ENCODE measurements at regions not wholly inside any gene's neighbourhood (a gene's known extent, or its start where the extent isn't known, plus 50 kb on each side); places are given as distances from the start of the nearest gene placed in this dataset.

DNA sequence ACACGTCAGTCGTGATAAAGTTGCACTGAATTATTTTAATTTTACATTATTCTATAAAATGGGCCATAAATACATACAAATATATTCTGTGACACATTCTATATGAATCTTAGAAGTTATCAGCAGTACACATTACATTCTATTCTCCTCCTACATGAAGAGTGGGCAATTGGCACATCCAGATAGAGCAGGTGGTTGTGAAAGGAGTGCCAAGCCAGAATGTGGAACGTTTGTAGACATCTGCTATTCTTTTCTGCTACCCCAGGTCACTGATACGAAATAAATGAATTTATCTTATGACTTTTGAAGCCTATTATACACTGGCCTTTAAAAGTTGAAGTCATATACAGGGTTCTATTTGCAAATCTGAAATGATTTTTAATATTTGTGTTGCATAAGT lies 373.2 kb downstream of the PCDH17 start:
- Mint-ChIP-seq H3K4me1 (ENCODE audit: low read depth) (no peaks in the 10 kb centered on the region), H3K9me3 (peaks cover 17% of the 10 kb centered on the region), H3K27me3 (no peaks in the 10 kb centered on the region), H3K4me3 (no peak overlapping the region), H3K27ac (no peak overlapping the region), H3K36me3 (no peaks in the 10 kb centered on the region)
- DNase-seq, result no peak
- CTCF ChIA-PET, result no interaction called here
- POLR2A ChIA-PET, result no interaction called here
- intact Hi-C loops (cut with micrococcal nuclease), result no loop called here

DNA sequence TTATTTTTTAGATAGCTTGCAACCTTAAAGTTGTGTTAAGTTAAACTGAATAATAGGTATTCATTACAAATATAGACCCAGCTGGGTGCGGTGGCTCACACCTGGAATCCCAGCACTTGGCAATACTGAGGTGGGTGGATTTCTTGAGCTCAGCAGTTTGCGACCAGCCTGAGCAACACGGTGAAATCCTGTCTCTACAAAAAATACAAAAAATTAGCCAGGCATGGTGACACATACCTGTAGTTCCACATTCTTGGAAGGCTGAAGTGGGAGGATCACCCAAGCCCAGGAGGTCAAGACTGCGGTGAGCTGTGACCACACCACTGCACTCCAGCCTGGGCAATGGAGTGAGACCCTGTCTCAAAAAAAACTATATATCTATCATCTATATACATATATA lies 386.5 kb downstream of the PCDH17 start:
- intact Hi-C loops (cut with micrococcal nuclease), result no loop called here
- no peak overlapping the region for H3K27ac Mint-ChIP-seq
- no peaks in the 10 kb centered on the region for H3K36me3 Mint-ChIP-seq
- H3K4me1 Mint-ChIP-seq (ENCODE audit: low read depth), result no peaks in the 10 kb centered on the region
- ChIA-PET POLR2A (no interaction called here), CTCF (no interaction called here)
- peaks cover 8% of the 10 kb centered on the region for H3K9me3 Mint-ChIP-seq
- H3K4me3 Mint-ChIP-seq, result no peak overlapping the region
- DNase-seq, result no peak
- H3K27me3 Mint-ChIP-seq, result no peaks in the 10 kb centered on the region

DNA sequence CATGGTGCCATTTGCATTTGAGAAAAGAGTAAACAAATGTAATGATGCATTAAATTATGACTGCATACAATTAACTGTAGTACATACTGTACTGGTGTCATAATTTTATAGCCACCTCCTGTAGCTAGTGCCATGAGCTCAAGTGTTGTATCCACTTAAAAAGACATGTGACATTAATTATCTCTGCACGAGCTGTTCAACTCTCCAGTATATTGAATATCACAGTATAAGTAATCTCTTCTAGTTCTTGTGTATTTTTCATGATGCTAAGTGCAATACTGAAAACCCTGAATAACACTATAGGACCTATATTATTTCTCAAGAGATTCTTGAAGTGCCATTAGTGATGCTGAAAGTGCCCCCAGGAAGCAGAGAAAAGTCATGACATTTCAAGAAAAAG lies 387.3 kb downstream of the PCDH17 start:
- no peak for DNase-seq
- Mint-ChIP-seq H3K9me3 (peaks cover 8% of the 10 kb centered on the region), H3K36me3 (no peaks in the 10 kb centered on the region), H3K27me3 (no peaks in the 10 kb centered on the region), H3K27ac (no peak overlapping the region), H3K4me3 (no peak overlapping the region), H3K4me1 (ENCODE audit: low read depth) (no peaks in the 10 kb centered on the region)
- ChIA-PET POLR2A (no interaction called here), CTCF (no interaction called here)
- intact Hi-C loops (cut with micrococcal nuclease), result no loop called here

DNA sequence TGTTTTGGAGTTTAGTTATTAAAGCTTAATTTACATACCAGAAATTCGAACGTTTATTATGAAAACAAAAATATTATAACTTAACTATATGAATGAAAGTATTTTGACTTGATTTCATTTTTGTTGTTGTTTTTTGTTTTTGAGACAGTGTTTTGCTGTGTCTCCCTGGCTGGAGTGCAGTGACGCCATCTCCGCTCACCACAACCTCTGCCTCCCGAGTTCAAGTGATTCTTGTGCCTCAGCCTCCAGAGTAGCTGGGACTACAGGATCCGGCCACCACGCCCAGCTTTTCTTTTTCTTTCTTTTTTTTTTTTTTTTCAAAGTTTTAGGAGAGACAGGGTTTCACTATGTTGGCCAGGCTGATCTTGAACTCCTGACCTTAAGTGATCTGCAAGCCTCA lies 392.6 kb downstream of the PCDH17 start:
- CTCF ChIA-PET, result no interaction called here
- H3K4me1 Mint-ChIP-seq (ENCODE audit: low read depth), result no peaks in the 10 kb centered on the region
- no peak overlapping the region for H3K4me3 Mint-ChIP-seq
- DNase-seq, result no peak
- POLR2A ChIA-PET, result no interaction called here
- intact Hi-C loops (cut with micrococcal nuclease), result no loop called here
- H3K27me3 Mint-ChIP-seq, result no peaks in the 10 kb centered on the region
- no peak overlapping the region for H3K27ac Mint-ChIP-seq
- H3K36me3 Mint-ChIP-seq, result no peaks in the 10 kb centered on the region
- peaks cover 7% of the 10 kb centered on the region for H3K9me3 Mint-ChIP-seq

DNA sequence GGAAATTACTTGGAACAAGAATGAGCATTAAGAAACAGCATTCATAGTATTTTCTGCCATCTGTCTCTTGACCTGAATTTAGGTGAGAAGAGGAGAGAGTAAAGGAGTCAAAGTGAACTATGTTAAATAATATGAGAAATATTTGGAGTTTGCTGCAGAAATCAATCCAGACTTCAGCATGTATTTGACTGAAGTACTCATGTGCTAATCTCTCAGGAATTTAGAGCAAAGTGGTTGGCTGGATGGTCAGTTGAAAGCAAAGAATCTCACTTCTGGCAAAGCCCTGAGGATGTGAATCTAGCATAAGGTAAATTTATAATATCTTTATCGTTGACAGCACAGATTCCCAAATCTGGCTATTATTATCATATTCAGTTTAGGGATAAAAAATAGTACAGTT lies 394.3 kb downstream of the PCDH17 start:
- H3K27ac Mint-ChIP-seq, result no peak overlapping the region
- ChIA-PET CTCF (no interaction called here), POLR2A (no interaction called here)
- H3K9me3 Mint-ChIP-seq, result peaks cover 7% of the 10 kb centered on the region
- H3K27me3 Mint-ChIP-seq, result no peaks in the 10 kb centered on the region
- no peaks in the 10 kb centered on the region for H3K36me3 Mint-ChIP-seq
- no peaks in the 10 kb centered on the region for H3K4me1 Mint-ChIP-seq (ENCODE audit: low read depth)
- intact Hi-C loops (cut with micrococcal nuclease), result no loop called here
- no peak overlapping the region for H3K4me3 Mint-ChIP-seq
- no peak for DNase-seq

DNA sequence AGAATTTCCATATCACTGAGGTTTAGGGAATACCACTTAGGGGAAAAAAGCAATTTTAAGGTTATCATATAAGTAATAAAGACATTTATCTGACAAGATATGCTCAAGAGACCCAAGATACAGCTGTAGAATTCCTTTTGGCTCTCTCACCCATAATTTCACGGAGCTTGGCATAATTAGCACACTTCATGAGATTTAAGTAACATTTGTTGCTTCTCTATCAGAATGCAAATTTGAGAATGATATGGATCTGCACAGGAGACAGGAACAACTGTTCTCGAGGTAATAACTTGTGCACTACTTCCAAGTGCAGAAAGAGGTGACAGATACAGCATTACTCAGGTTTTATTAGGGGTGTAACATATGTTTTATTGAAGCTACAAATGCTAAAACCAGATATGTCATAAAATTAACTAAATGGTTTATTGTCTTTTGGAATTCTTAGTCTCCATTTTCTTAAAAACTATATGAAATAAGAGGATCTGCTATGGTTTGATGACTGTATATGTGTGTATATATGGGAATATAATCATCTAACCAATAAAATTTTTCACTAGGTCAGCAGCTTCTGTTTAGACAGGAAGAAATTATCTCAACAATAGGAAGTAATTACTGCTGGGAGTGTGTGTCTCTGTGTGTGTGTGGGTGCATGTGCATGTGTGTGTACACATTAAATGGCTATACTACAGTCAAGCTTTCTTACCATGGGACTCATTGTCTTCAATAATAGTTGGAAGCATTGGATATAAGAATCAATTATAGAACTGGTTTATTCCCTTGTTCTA lies 401.3 kb downstream of the PCDH17 start:
- Mint-ChIP-seq H3K36me3 (no peaks in the 10 kb centered on the region), H3K27ac (no peak overlapping the region), H3K4me3 (no peak overlapping the region), H3K27me3 (no peaks in the 10 kb centered on the region), H3K4me1 (ENCODE audit: low read depth) (no peaks in the 10 kb centered on the region), H3K9me3 (no peaks in the 10 kb centered on the region)
- DNase-seq, result no peak
- CTCF ChIA-PET, result no interaction called here
- POLR2A ChIA-PET, result no interaction called here
- intact Hi-C loops (cut with micrococcal nuclease), result no loop called here

DNA sequence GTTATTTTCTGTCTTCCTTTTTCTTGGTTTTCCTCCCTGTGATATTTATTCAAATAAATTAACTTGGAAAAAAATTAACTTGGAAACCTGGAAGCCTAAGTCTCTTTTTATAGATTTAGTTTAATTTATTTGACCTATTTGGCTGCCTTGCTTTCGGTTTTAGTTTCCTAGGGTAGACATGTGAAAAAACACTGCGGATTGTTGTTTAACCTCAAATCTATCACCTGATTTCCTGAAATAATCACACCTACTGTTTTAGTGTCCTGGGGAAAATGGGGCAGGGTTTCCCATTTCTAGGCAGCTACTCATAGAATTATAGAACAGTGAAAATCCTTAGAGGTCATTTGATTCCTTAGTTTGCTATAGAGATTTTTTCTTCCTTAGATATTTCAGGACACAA lies 412.4 kb downstream of the PCDH17 start:
- Mint-ChIP-seq H3K9me3 (peaks cover 12% of the 10 kb centered on the region), H3K27me3 (no peaks in the 10 kb centered on the region), H3K4me1 (ENCODE audit: low read depth) (no peaks in the 10 kb centered on the region), H3K27ac (no peak overlapping the region), H3K36me3 (no peaks in the 10 kb centered on the region), H3K4me3 (no peak overlapping the region)
- ChIA-PET CTCF (no interaction called here), POLR2A (no interaction called here)
- intact Hi-C loops (cut with micrococcal nuclease), result no loop called here
- no peak for DNase-seq

DNA sequence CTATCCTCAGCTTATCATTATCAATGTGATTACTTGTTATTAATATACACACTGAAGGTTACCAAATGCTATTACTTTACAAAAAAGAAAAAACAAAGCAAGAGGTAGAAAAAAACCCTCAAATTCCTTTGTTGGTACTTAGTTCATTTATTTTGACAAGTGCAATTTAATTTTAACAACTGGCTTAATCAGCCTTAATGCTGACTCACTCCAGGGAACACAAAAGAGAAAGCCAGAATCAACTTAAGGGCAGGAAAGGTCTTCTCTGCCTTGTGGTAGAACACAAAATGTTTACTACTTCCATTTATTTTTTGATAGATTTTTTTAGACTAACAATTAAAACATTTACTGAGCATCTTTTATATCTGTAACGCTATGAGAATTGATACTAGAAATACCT lies 417.1 kb downstream of the PCDH17 start:
- no peak overlapping the region for H3K27ac Mint-ChIP-seq
- intact Hi-C loops (cut with micrococcal nuclease), result no loop called here
- ChIA-PET POLR2A (no interaction called here), CTCF (no interaction called here)
- H3K9me3 Mint-ChIP-seq, result peaks cover 12% of the 10 kb centered on the region
- H3K27me3 Mint-ChIP-seq, result no peaks in the 10 kb centered on the region
- H3K36me3 Mint-ChIP-seq, result no peaks in the 10 kb centered on the region
- no peak for DNase-seq
- no peak overlapping the region for H3K4me3 Mint-ChIP-seq
- no peaks in the 10 kb centered on the region for H3K4me1 Mint-ChIP-seq (ENCODE audit: low read depth)

DNA sequence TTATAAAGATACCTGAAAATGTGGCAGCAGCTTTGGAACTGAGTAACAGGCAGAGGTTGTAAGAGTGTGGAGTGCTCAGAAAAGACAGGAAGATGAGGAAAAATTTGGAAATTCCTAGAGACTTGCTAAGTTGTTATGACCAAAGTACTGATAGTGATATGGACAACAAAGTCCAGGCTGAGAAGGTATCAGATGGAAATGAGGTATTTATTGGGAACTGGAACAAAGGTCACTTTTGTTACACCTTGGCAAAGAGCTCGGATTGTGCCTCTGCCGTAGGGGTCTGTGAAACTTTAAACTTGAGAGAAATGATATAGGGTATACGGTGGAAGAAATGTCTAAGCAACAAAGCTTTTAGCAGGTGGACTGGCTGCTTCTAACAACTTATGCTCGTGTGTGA lies 419.9 kb downstream of the PCDH17 start:
- CTCF ChIA-PET, result no interaction called here
- intact Hi-C loops (cut with micrococcal nuclease), result no loop called here
- DNase-seq, result no peak
- POLR2A ChIA-PET, result no interaction called here
- Mint-ChIP-seq H3K9me3 (peaks cover 12% of the 10 kb centered on the region), H3K27me3 (no peaks in the 10 kb centered on the region), H3K4me3 (no peak overlapping the region), H3K4me1 (ENCODE audit: low read depth) (no peaks in the 10 kb centered on the region), H3K27ac (no peak overlapping the region), H3K36me3 (no peaks in the 10 kb centered on the region)

DNA sequence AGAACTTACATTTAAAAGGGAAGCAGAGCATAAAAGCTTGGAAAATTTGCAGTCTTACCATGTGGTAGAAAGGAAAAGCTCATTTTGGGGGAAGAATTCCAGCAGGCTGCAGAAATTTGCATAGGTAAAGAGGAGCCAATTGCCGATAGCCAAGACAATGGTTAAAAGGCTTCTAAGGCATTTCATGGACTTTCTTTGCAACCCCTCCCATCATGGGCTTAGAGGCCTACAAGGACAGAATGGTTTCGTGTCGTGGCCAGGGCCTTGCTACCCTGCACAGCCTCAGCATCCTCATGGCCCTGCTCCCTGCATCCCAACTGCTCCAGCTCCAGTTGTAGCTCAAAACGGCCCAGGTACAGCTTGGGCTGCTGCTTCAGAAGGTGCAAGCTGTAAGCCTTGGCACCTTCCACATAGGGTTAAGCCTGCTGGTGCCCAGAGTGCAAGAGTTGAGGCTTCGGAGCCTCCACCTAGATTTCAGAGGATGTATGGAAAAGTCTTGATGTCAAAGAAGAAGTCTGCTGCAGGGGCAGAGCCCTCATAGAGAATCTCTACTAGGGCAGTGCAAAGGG lies 420.3 kb downstream of the PCDH17 start:
- no peak for DNase-seq
- no peaks in the 10 kb centered on the region for H3K27me3 Mint-ChIP-seq
- no peak overlapping the region for H3K27ac Mint-ChIP-seq
- H3K36me3 Mint-ChIP-seq, result no peaks in the 10 kb centered on the region
- intact Hi-C loops (cut with micrococcal nuclease), result no loop called here
- H3K4me1 Mint-ChIP-seq (ENCODE audit: low read depth), result no peaks in the 10 kb centered on the region
- ChIA-PET CTCF (no interaction called here), POLR2A (no interaction called here)
- H3K9me3 Mint-ChIP-seq, result peaks cover 10% of the 10 kb centered on the region
- no peak overlapping the region for H3K4me3 Mint-ChIP-seq

DNA sequence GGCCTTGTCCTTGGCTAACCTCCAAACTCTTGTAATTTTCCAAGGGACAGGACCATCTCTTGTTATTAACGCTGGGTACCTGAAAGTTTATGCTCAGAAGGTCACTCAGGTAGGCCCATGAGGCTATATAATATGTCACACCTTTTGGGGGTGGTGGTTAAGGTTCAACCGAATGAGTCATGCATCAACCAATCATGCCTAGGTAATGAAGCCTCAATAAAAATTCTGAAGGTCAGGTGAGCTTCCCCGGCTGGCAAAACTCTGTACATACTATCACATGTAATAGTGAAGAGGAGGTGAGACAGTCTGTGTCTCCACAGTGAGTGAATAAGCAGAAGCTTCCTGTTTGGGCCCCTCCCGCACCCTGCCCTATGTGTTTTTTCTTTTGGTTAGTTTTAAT lies 424.9 kb downstream of the PCDH17 start:
- no peak overlapping the region for H3K4me3 Mint-ChIP-seq
- no peaks in the 10 kb centered on the region for H3K36me3 Mint-ChIP-seq
- H3K9me3 Mint-ChIP-seq, result peaks cover 8% of the 10 kb centered on the region
- intact Hi-C loops (cut with micrococcal nuclease), result no loop called here
- no peaks in the 10 kb centered on the region for H3K27me3 Mint-ChIP-seq
- H3K27ac Mint-ChIP-seq, result no peak overlapping the region
- H3K4me1 Mint-ChIP-seq (ENCODE audit: low read depth), result no peaks in the 10 kb centered on the region
- no peak for DNase-seq
- POLR2A ChIA-PET, result no interaction called here
- CTCF ChIA-PET, result no interaction called here

DNA sequence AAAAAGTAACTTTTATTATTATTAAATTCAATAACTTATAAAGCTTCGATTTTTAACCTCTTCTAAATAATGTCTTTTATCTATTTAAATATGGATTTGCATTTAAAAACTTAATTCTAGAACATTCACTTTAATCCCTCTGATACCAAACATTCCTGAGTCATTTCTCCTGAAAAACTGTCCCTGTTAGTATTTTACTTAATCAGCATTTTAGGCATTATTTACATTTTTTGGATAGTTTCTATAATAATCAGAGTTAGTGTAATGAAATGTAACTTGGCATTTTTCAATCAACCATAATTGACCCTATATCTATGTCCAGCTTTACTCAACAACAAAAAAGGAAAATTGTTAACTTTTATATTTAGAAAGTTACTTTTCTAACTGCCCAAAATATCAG lies 428.1 kb downstream of the PCDH17 start:
- no peak for DNase-seq
- H3K27me3 Mint-ChIP-seq, result no peaks in the 10 kb centered on the region
- CTCF ChIA-PET, result no interaction called here
- POLR2A ChIA-PET, result no interaction called here
- H3K27ac Mint-ChIP-seq, result no peak overlapping the region
- H3K9me3 Mint-ChIP-seq, result peaks cover 3% of the 10 kb centered on the region
- no peaks in the 10 kb centered on the region for H3K36me3 Mint-ChIP-seq
- intact Hi-C loops (cut with micrococcal nuclease), result no loop called here
- H3K4me1 Mint-ChIP-seq (ENCODE audit: low read depth), result no peaks in the 10 kb centered on the region
- H3K4me3 Mint-ChIP-seq, result no peak overlapping the region

DNA sequence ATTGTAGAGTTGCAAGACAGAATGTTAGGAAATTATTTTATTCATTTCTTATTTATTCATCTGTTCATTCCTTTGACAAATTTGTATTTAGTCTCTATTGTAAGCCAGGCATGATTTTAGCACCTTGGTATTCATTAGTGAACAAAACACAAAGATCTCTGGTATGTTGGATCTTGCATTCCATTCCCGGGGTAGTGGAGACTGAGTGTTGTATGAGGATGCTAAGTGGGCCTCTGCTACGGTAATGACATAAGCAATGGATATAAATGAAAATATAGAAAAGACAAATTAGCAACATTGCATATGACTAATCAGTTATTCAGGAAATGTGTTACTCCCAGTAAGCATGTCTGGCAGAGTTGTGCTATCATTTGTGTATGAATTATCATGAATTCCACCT lies 449.3 kb downstream of the PCDH17 start:
- Mint-ChIP-seq H3K4me1 (ENCODE audit: low read depth) (no peaks in the 10 kb centered on the region), H3K27ac (no peak overlapping the region), H3K4me3 (no peak overlapping the region), H3K27me3 (no peaks in the 10 kb centered on the region), H3K36me3 (no peaks in the 10 kb centered on the region), H3K9me3 (peaks cover 2% of the 10 kb centered on the region)
- CTCF ChIA-PET, result no interaction called here
- POLR2A ChIA-PET, result no interaction called here
- DNase-seq, result no peak
- intact Hi-C loops (cut with micrococcal nuclease), result no loop called here
